Amniotic epithelial cell (primary cell): ENCODE measurements at regions not wholly inside any gene's neighbourhood (a gene's known extent, or its start where the extent isn't known, plus 50 kb on each side); places are given as distances from the start of the nearest gene placed in this dataset.
"Not testable (repeated sequence)": the region's sequence is repeated elsewhere in the genome, so short reads cannot be mapped to it uniquely, and the experiment has no call there.

ENCODE experiments used
- DNase-seq: peaks from one replicate; pipeline ENCODE4 v3.0.0-alpha.2; 2010; ENCODE audit warnings: low read depth

GRCh38 chr2:160550048-160550447 is 56.4 kb upstream of the RBMS1 start:
- DNase-seq: no peak

DNA sequence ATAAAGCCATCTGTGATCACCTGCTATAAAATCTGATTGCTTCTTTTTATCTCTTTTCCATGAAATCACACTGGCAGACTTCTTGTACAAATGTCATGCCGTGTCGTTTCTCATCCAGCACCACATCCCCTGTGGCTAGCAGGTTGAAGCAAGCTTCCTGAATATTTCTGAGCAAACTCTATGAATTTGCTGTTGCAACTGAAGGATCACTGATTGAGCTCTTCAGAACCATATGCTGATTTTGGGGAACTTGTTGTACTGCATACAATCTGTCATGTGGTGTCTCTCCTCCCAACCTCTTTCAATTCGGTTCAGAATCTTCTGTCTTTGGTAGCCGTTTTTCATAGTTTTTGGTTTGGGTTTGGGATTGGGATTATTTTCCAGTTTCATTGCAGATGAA is 57.7 kb upstream of the RBMS1 start:
- no peak for DNase-seq

- no peak for DNase-seq
These were observed 61.9 kb upstream of the RBMS1 start for GRCh38 chr2:160555420-160556071.

DNA sequence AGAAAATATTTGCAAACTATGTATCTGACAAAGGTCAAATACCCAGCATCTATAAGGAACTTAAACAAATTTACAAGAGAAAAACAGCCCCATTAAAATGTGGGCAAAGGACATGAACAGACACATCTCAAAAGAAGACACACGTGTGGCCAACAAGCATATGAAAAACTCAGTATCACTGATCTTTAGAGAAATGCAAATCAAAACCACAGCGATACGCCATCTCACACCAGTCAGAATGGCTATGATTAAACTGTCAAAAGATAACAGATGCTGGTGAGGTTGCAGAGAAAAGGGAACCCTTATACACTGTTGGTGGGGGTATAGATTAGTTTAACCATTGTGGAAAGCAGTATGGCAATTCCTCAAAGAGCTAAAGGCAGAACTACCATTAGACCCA is 64.3 kb upstream of the RBMS1 start:
- no peak for DNase-seq

- no peak for DNase-seq
These were observed 64.9 kb upstream of the RBMS1 start for GRCh38 chr2:160558531-160558930.

- peak; percentile 71 for DNase-seq
These were observed 68.1 kb upstream of the RBMS1 start for GRCh38 chr2:160561551-160562295.

DNA sequence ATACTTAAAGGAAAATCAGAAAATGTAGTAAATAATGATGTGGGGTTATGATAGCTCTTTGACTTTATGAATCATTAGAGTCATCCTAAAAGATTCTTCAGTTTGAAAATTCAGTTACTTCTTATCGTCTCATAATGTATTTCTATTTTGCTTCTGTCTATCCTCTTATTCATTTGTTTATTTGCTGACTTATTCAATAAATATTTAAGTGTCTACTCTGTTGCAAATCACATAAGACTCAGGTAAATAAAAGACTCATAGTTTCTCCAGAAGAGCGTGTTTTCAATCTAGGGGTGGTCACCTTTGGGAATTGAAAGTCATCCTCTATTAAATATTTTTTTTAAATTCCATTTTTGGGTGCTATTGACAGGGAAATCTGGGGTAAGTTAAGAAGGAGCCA is 69.1 kb upstream of the RBMS1 start:
- no peak for DNase-seq

- DNase-seq: no peak
These were observed 71.0 kb upstream of the RBMS1 start for GRCh38 chr2:160564591-160564990.

DNA sequence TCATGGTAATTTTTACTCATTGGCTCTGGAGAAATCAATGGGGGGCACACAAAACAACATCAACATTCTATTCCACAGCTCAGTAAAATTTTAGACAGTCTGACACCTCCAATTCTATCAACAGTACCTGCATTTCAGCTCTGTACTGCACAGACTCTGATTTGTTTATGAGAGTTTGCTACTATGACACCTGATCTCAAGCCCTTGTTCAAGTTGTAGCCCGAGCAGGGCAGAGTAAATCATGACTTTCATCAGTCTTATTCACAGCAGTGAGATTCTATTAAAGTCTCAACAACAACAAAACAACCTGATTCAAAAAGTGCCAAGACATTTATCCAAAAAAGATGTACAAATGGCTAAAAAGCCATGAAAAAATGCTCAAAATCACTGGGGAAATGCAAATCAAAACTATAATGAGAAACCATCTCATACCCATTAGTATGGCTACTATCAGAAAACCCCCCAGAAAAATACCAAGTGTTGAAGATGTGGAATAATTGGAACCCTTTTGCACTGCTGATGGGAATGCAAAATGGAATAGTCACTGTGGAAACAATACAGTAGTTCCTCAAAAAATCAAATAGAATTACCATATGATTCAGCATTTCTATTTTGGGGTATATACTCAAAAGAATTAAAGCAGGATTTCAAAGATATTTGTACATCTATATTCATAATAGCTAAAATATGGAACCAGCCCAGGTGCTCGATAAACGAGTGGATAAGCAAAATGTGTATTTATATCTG is 71.7 kb upstream of the RBMS1 start:
- DNase-seq: no peak

- peak; percentile 84 for DNase-seq
These were observed 73.1 kb upstream of the RBMS1 start for GRCh38 chr2:160566717-160567116.

GRCh38 chr2:160568856-160569255 is 75.2 kb upstream of the RBMS1 start:
- DNase-seq: no peak

DNA sequence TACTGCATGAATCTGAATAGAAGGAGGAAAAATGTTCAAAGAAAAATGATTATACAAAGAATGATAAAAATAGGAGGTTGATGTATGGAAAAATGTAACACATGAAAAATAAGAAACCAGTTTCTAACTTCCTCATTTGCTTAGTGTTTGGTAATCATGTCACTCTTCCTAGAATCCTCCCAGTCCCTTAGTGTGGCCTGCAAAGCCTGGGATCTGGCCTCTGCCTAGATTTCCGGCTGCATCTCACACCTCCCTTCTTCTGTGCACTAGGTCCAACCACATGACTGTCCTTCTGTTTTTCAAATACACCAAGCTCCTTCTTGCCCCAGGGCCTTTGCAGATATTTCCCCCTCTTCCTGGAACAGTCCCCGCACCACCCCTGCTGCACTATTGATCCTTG is 76.8 kb upstream of the RBMS1 start:
- DNase-seq: no peak

DNA sequence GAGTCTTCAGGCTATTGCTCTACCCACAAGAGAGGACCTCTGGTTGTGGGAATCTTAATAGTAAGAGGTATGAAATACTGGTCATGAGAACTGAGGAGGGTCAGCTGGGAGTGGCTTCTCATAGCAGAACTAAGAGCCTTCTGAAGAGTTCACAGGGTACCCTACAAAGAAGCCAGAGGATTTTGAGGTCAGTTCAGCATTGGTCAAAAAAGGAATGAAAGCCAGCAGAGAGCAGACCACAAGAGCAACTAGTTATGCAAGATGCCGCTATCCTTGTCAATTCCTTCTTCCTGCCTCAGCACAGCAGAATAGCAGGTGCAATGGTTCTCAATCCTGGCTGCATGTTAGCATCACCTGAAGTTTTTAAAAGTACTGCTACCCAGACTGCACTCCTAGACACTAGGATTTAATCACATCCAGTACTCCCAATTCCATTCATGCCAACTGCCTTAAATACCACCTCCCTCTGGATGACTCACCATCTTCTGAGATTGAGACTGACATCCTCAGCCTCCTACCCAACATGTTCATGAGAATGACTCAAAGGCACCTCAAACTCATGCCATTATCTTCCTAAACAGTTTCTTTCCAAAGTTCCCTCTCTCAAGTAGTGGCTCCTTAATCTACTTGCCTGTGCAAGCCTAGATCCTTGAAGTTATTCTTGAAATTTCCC is 81.0 kb upstream of the RBMS1 start:
- peak; percentile 91 for DNase-seq

- DNase-seq: no peak
These were observed 81.8 kb upstream of the RBMS1 start for GRCh38 chr2:160575368-160575767.

DNA sequence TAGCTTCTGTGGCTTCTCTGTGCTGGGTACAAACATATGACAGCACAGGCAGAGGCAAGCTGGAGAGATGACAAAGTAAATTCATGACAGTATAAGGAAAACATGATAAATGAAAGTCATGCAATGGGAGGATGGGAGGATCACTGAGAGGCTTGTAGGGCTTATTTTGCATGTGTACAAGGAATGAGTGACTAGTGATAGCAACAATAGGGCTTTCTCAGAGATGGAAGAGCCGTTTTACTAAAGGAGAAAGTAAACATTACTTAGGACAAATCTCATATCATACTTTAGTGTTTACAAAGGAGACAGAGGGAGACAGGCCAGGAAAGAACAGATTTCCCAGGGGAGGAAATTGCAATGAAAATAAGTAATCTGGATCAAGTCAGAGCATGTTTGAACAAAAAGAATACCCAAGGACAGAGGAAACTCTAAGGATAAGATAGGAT is 82.5 kb upstream of the RBMS1 start:
- DNase-seq: no peak

GRCh38 chr2:160577081-160577480 is 83.5 kb upstream of the RBMS1 start:
- not testable (repeated sequence) for DNase-seq

DNA sequence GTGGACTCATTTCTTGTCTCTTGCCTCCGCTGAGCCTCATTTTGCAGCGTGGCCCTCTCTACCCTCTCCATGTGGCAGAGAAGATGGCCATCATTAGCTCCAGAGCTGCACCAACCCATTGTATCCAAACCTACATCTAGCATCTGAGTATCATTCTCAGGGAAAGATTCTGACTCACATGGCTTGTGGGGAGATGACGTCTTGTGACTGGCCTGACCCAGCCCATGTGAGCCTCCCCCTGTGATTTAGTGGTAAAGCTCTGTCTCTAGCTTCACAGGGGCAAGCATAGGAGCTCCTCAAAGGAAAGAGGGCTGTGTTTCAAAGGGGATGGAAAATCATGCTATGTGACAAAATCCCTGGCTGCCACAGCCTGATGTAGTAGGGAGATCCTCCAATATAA is 87.4 kb upstream of the RBMS1 start:
- DNase-seq: peak; percentile 38

DNA sequence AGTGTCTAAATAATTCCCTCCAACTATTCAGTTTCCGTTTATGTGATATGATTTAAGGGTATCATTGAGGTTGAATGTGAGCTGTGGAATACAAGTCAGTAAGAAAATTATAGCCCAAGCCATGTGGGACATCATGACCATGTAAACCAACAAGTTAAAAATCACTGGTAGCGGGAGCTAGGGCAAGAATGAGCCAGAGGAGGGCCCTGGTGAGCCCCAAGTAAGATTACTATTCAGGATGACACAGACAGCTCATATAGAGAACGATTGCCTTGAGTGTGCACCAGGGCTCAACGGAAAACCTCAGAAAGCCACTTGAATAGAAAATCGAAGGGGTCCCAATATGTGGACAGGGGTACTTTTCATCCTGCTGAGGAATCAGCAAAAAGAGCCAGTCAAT is 87.8 kb upstream of the RBMS1 start:
- no peak for DNase-seq

- no peak for DNase-seq
These were observed 88.5 kb upstream of the RBMS1 start for GRCh38 chr2:160582081-160582480.

DNA sequence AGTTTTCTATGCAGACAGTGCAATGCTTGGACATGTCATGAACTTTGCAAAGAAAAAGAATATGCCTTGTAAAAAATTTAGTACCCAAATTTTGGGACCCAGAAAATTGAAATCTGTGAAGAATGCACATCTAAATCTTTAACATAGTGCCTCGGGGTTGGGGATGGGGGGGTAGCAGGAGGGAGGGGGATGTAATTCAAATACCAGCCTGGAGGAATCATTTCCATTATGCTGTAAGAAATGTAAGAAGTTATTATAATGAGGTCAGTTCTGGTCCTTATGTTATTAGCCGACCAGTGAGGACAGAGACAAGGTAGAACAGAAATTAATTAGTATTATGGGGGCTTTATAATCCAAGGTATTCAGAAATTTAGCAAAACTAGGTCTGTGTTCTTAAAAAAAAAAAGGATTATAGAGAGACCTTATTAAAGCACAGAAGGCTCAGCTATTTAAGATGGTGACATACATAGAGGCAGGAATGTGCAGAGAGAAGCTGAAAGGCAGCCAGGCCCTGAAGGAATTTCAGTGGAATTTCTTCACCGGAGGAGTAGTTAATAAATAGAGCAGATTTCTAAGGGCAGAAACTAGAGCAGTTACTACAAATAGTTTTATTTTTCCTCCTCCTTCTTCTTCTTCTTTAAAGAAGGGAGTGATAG is 89.0 kb upstream of the RBMS1 start:
- DNase-seq: peak; percentile 81

- DNase-seq: no peak
These were observed 89.5 kb upstream of the RBMS1 start for GRCh38 chr2:160583146-160583535.
